ENCODE measurements at regions not wholly inside any gene's neighbourhood (a gene's known extent, or its start where the extent isn't known, plus 50 kb on each side); places are given as distances from the start of the nearest gene placed in this dataset.
A peak's percentile ranks its signal among the peaks of the same experiment; 100 is the strongest.

DNA sequence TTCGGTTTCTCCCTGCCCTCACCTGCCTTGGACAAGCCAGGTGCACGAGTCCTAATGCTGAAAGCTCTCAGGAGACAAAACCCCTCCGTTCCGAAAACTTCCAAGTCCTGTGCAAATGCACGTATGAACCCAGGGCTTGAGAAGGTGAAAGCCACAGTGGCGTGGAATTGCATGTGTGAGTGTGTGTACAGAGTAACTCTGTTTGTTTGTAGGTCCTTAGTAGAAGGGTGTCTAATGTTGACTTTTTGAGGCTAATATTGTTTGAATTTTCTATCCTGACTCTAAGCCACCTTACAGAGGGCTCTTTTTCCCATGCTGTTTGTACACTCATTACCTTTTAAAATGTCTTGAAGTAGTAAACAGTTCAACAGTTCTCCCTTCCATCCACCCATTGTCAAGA lies 129.1 kb downstream of the FOXA2 start:
- no peak overlapping the region for H2BK12ac ChIP-seq (ENCODE audit: low read depth, low read length)
- no peak overlapping the region for H3K9ac ChIP-seq (replicated peaks in 1 of 4; ENCODE audit: extremely low read depth in 1 of 4, low read depth in 3 of 4, low read length in 3 of 4)
- POLR2A ChIA-PET (ENCODE audit: partially characterized antibody) = no interaction called here
- H3K4me3 ChIP-seq (ENCODE audit: extremely low read depth in 1 of 4, insufficient read depth in 2 of 4, low read depth in 3 of 4, low read length in 4 of 4) = no peak overlapping the region
- FAIRE-seq = no peak
- peaks cover 25 to 64% (median 53%) of the 10 kb centered on the region in 4 experiments for H3K27me3 ChIP-seq (replicated peaks in 1 of 4; ENCODE audit: control insufficient read depth in 3 of 4, extremely low read depth in 1 of 4, insufficient read depth in 3 of 4, low read length in 3 of 4)
- H2AK5ac ChIP-seq (ENCODE audit: low read depth, low read length) = no peak overlapping the region
- peaks cover 2 to 5% of the 10 kb centered on the region in 2 experiments for H4K20me1 ChIP-seq (replicated peaks in 1 of 2; ENCODE audit: control insufficient read depth in 1 of 2, insufficient read depth in 2 of 2, low read length in 2 of 2)
- H3K4me1 ChIP-seq (replicated peaks in 1 of 4; ENCODE audit: control insufficient read depth in 3 of 4, insufficient read depth in 4 of 4, low read length in 3 of 4) = peaks cover 0 to 11% (median 4%) of the 10 kb centered on the region in 4 experiments; a peak in 5 of 7 replicates
- H3K23ac ChIP-seq (ENCODE audit: insufficient read length) = no peak overlapping the region
- H4K5ac ChIP-seq (ENCODE audit: insufficient read length, low read depth, low read length) = no peak overlapping the region
- H2BK20ac ChIP-seq (ENCODE audit: low read length) = no peak overlapping the region
- no peak overlapping the region for H2BK5ac ChIP-seq (ENCODE audit: low read depth, low read length)
- no peaks in the 10 kb centered on the region for H3K23me2 ChIP-seq (ENCODE audit: low read depth, low read length)
- H3K79me1 ChIP-seq (ENCODE audit: low read depth, low read length) = no peaks in the 10 kb centered on the region
- TF ChIP-seq SUZ12 (IDR thresholded peaks at IDR 0.05; ENCODE audit: low read length) (0 out of 2 replicates have a peak, but pooled peaks have one; percentile 43), CREB1 (IDR thresholded peaks at IDR 0.05) (no peak)
- H3K4me2 ChIP-seq (ENCODE audit: insufficient read depth in 1 of 2, low read depth in 2 of 2, low read length in 2 of 2) = no peak overlapping the region
- WGBS, 2 experiments (ENCODE audit: extremely low coverage in 1 of 2, insufficient coverage in 1 of 2, insufficient read length in 1 of 2, insufficient replicate concordance in 2 of 2, low coverage in 1 of 2, low lambda C conversion rate in 2 of 2, missing lambda C conversion rate in 1 of 2) = 75% methylated on average over 6 of the region's 6 CpGs; no CpG with 5 or more reads in 1 of the 2 experiments
- no peaks in the 10 kb centered on the region for H3K9me3 ChIP-seq (ENCODE audit: insufficient read depth in 2 of 2, low read depth in 1 of 2, low read length in 1 of 2)
- H3K27ac ChIP-seq (ENCODE audit: low read depth, low read length) = no peak overlapping the region
- no peaks in the 10 kb centered on the region for H3K79me2 ChIP-seq (ENCODE audit: control insufficient read depth in 1 of 2, insufficient read depth in 2 of 2, low read length in 2 of 2)
- H4K91ac ChIP-seq (replicated peaks; ENCODE audit: insufficient read length, low read length) = no peak overlapping the region
- no peak overlapping the region for H2BK15ac ChIP-seq (ENCODE audit: low read length)
- H2BK120ac ChIP-seq (replicated peaks; ENCODE audit: low read depth, low read length) = no peak overlapping the region
- H3K18ac ChIP-seq (ENCODE audit: extremely low read depth, low read length) = no peak overlapping the region
- no peak for DNase-seq (ENCODE audit: low read depth in 1 of 2, low spot score in 2 of 2)
- no peak overlapping the region for H4K8ac ChIP-seq (ENCODE audit: extremely low read depth, insufficient read depth, low read length)
- no peaks in the 10 kb centered on the region for H3K36me3 ChIP-seq (ENCODE audit: control insufficient read depth in 2 of 4, insufficient read depth in 4 of 4, low read length in 3 of 4)
- no peak overlapping the region for H3K56ac ChIP-seq (replicated peaks; ENCODE audit: insufficient read length, low read depth, low read length)
- H3K4ac ChIP-seq (replicated peaks; ENCODE audit: insufficient read length, low read depth, low read length) = no peak overlapping the region
- H3K14ac ChIP-seq (ENCODE audit: insufficient read length) = no peak overlapping the region
- CTCF ChIA-PET (ENCODE audit: partially characterized antibody) = no interaction called here
- no peak overlapping the region for H2AFZ ChIP-seq (ENCODE audit: low read length)

All from H1 (cell line).